ENCODE measurements at regions not wholly inside any gene's neighbourhood (a gene's known extent, or its start where the extent isn't known, plus 50 kb on each side); places are given as distances from the start of the nearest gene placed in this dataset.

- H3K4me3 ChIP-seq (ENCODE audit: low read depth, low read length): no peak overlapping the region
- peaks cover 21% of the 10 kb centered on the region for H3K4me1 ChIP-seq
- H3K27me3 ChIP-seq (ENCODE audit: control insufficient read depth, insufficient read depth, low read length): no peaks in the 10 kb centered on the region
- H3K79me2 ChIP-seq: no peaks in the 10 kb centered on the region
- no peak overlapping the region for H3K9ac ChIP-seq
- no peaks in the 10 kb centered on the region for H3K9me3 ChIP-seq (ENCODE audit: control insufficient read depth, low read length)
- H3K27ac ChIP-seq: peak overlapping the region; percentile 96
- no peaks in the 10 kb centered on the region for H3K36me3 ChIP-seq (ENCODE audit: control insufficient read depth, insufficient read depth, low read length)
- H2AFZ ChIP-seq: peak overlapping the region; percentile 70
- no peak for TF ChIP-seq CTCF (IDR thresholded peaks at IDR 0.05)
- H3K4me2 ChIP-seq (ENCODE audit: low read length): no peak overlapping the region
Measured at GRCh38 chr2:180203972-180204371, 196.9 kb upstream of the CWC22 start.

- Histone ChIP-seq H3K9ac (no peak overlapping the region), H3K4me2 (ENCODE audit: low read length) (peak overlapping the region; percentile 65), H3K9me3 (ENCODE audit: control insufficient read depth, low read length) (no peaks in the 10 kb centered on the region), H3K27ac (peak overlapping the region; percentile 96), H2AFZ (peak overlapping the region; percentile 77), H3K27me3 (ENCODE audit: control insufficient read depth, insufficient read depth, low read length) (no peaks in the 10 kb centered on the region), H3K36me3 (ENCODE audit: control insufficient read depth, insufficient read depth, low read length) (no peaks in the 10 kb centered on the region), H3K4me3 (ENCODE audit: low read depth, low read length) (peak overlapping the region; percentile 42), H3K79me2 (no peaks in the 10 kb centered on the region), H3K4me1 (peaks cover 31% of the 10 kb centered on the region)
- TF ChIP-seq CTCF (IDR thresholded peaks at IDR 0.05): no peak
Measured at GRCh38 chr2:180202467-180202951, 195.4 kb upstream of the CWC22 start.

GRCh38 chr2:180196419-180196977, 189.4 kb upstream of the CWC22 start:
- Histone ChIP-seq H3K36me3 (ENCODE audit: control insufficient read depth, insufficient read depth, low read length) (no peaks in the 10 kb centered on the region), H3K27me3 (ENCODE audit: control insufficient read depth, insufficient read depth, low read length) (no peaks in the 10 kb centered on the region), H3K4me3 (ENCODE audit: low read depth, low read length) (no peak overlapping the region), H3K9ac (no peak overlapping the region), H3K4me2 (ENCODE audit: low read length) (no peak overlapping the region), H3K4me1 (peaks cover 35% of the 10 kb centered on the region), H3K9me3 (ENCODE audit: control insufficient read depth, low read length) (no peaks in the 10 kb centered on the region), H3K79me2 (no peaks in the 10 kb centered on the region), H2AFZ (peak overlapping the region; percentile 64), H3K27ac (peak overlapping the region; percentile 21)
- TF ChIP-seq CTCF (IDR thresholded peaks at IDR 0.05): no peak

- Histone ChIP-seq H3K4me1 (peaks cover 31% of the 10 kb centered on the region), H3K9ac (no peak overlapping the region), H3K4me2 (ENCODE audit: low read length) (no peak overlapping the region), H3K27ac (no peak overlapping the region), H3K27me3 (ENCODE audit: control insufficient read depth, insufficient read depth, low read length) (no peaks in the 10 kb centered on the region), H3K4me3 (ENCODE audit: low read depth, low read length) (no peak overlapping the region), H3K36me3 (ENCODE audit: control insufficient read depth, insufficient read depth, low read length) (no peaks in the 10 kb centered on the region), H3K9me3 (ENCODE audit: control insufficient read depth, low read length) (no peaks in the 10 kb centered on the region), H3K79me2 (no peaks in the 10 kb centered on the region), H2AFZ (peak overlapping the region; percentile 18)
- no peak for TF ChIP-seq CTCF (IDR thresholded peaks at IDR 0.05)
Measured at GRCh38 chr2:180195847-180196246, 188.8 kb upstream of the CWC22 start.

All from parathyroid adenoma (tissue), 2 donors.